Activated naive CD4-positive, alpha-beta T cell treated with anti-CD3 and anti-CD28 coated beads, Interleukin-2, amount 50 U/mL, for 16 hours (primary cell): ENCODE measurements at regions not wholly inside any gene's neighbourhood (a gene's known extent, or its start where the extent isn't known, plus 50 kb on each side); places are given as distances from the start of the nearest gene placed in this dataset.
"Not testable (repeated sequence)": the region's sequence is repeated elsewhere in the genome, so short reads cannot be mapped to it uniquely, and the experiment has no call there.

Experiments used
- DNase-seq: peaks from one replicate; pipeline ENCODE4 v3.0.0-alpha.2; 2020

GRCh38 chr2:160816916-160817499, 323.4 kb upstream of the RBMS1 start:
- no peak for DNase-seq

- DNase-seq, result no peak
Observed at GRCh38 chr2:160820691-160821090, 327.1 kb upstream of the RBMS1 start.

GRCh38 chr2:160822006-160822405, 328.4 kb upstream of the RBMS1 start:
- no peak for DNase-seq

GRCh38 chr2:160825433-160825832, 331.8 kb upstream of the RBMS1 start:
- no peak for DNase-seq

DNA sequence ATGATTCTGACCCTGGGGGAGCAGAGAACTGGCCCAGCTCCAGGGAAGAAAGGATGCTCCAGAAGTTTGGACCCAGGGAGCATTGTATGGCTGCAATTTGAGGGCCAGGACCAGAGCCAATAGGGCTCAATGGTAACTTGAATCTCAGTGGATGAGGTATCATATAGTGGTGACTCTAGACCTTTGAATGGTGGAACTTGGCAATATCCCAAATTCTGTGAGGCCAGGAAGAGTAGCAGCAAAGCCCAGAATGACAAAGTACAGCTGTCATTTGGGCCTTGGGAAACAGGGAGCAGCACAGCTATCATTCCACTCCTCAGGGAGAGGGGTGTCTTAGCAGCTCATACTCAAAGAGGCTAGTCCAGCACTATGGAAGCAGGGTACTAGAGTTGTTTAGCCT, 332.9 kb upstream of the RBMS1 start:
- no peak for DNase-seq

DNA sequence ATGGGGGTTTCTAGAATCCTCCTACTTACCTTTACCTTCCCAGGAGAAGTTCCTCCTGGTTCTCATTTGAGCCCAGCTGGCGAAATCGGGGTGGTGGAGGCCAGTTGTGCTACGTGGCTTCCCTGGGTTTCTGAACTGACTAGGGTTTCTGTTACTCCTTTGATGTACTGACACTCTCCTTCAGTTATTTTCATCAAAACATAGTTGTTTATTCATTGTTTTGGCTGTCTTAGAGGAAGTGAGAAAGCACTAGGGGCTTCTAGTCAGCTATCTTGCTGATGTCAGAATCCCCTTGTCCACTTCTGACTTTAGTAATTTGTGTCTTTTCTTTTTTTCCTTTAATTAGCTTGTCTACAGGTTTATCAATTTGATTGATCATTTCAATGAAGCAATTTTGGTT, 332.2 kb upstream of the TANK start:
- DNase-seq, result no peak

DNA sequence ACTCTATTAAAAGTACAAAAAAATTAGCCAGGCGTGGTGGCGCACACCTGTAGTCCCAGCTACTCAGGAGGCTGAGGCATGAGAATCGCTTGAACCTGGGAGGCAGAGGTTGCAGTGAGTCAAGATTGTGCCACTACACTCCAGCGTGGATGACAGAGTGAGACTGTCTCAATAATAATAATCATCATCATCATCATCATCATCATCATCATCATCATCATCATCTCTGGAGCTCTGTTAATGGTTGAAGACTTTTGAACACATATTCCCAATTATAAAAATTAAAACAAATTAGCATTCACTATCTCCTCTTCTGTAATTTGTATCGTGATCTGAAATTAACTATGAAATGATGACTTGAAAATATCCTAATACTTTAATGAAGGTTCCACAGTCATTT, 327.8 kb upstream of the TANK start:
- DNase-seq, result not testable (repeated sequence)

GRCh38 chr2:160835166-160835565, 325.1 kb upstream of the TANK start:
- DNase-seq, result no peak

- no peak for DNase-seq
Observed at GRCh38 chr2:160836755-160837154, 323.5 kb upstream of the TANK start.

- no peak for DNase-seq
Observed at GRCh38 chr2:160837416-160837815, 322.8 kb upstream of the TANK start.

GRCh38 chr2:160838147-160838546, 322.1 kb upstream of the TANK start:
- DNase-seq, result no peak

GRCh38 chr2:160838691-160839090, 321.5 kb upstream of the TANK start:
- no peak for DNase-seq

- DNase-seq, result no peak
Observed at GRCh38 chr2:160842286-160842685, 317.9 kb upstream of the TANK start.

- no peak for DNase-seq
Observed at GRCh38 chr2:160859096-160859495, 301.1 kb upstream of the TANK start.

DNA sequence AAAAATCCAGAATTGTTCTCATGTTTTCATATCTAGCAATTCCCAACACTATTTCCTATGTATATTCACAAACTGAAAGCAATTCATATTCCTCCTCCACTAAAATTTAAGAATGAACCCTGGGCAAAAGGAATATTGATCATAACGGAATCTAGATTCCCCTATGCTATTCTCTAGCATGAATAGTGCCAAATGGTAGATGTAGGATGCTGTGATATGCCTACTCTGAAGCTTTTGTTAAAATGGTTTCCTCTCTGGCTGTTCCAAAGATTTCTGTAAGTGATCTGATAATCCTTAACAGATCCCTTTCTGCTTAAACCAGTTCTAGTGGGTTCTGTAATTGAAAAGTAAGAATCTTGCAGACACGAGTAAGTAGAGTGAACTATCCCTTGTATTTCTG, 298.0 kb upstream of the TANK start:
- DNase-seq, result no peak

DNA sequence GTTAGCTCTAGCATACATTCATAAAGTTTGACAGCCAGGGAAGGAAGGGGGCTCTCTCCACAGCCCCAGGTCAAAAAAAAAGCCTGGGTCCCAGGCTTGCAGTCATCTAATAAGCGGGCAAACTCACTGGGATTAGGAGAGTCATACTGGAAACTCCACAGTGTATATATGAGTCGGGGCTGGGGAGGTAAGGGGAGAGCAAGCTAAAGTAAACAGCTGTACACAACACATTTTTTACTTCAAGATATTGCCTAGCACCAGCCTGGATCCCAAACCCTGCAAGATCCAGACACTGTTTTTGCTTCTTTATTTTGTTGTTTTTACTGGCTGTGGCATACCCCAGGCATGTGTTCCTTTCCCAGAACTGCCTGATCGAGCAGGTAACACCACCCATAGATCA, 291.3 kb upstream of the TANK start:
- DNase-seq, result no peak

DNA sequence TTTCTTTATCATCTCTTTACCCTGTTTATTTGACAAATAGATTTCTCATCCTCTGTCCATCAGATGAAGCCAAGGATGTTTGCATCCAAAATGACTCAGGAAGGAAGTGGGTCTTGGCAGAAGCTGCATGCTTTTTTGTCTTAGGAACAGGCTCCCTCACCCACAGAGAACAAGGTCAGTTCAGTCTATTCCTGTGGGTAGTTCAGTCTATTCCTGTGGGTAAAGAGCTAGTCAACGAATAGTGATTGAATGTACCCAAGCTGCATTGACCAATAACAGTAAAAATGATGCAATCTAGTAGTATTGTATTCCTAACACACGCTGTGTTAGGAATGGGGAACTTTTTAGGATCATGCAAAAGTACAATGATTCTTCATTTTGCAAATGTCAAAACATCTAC, 290.8 kb upstream of the TANK start:
- DNase-seq, result no peak

- no peak for DNase-seq
Observed at GRCh38 chr2:160870729-160871465, 289.3 kb upstream of the TANK start.

DNA sequence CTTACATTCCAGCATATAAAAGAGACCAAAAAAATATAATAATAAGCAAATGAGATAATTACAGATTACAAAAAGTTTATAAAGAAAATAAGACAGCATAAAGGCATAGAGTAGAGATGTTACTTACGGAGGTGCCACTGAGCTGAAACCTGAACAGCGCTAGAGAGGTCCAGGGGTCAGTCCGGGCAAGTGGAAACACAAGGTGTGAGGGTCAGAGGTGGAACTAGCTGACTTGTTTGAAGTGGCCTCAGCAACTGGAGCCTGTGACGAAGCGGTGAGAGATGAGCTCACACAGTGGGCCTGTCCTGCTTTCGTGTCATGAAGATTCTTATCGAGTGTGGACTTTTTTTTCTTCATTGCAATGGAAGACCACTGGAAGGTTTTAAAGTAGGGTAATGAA, 288.3 kb upstream of the TANK start:
- no peak for DNase-seq

GRCh38 chr2:160876029-160876428, 284.2 kb upstream of the TANK start:
- no peak for DNase-seq

DNA sequence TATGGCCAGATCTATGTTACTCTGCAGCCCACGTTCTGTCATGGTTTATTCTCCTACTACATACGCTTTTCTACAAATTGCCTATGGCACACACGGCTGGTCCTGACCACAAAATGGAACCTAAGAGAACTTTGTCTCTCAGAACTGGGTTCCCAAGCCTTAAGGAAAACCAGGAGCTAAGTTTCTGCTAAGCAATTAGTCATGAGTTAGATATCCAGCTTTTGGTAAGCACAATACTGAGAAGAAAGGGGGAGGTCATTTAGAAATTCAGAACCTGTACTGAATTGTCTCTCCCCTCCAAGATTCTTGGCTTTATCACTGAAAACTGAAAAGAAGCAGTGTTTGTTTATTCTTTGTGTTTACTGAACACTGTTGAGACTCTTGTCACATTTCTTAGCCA, 283.5 kb upstream of the TANK start:
- DNase-seq, result no peak

GRCh38 chr2:160878618-160879017, 281.6 kb upstream of the TANK start:
- no peak for DNase-seq

DNA sequence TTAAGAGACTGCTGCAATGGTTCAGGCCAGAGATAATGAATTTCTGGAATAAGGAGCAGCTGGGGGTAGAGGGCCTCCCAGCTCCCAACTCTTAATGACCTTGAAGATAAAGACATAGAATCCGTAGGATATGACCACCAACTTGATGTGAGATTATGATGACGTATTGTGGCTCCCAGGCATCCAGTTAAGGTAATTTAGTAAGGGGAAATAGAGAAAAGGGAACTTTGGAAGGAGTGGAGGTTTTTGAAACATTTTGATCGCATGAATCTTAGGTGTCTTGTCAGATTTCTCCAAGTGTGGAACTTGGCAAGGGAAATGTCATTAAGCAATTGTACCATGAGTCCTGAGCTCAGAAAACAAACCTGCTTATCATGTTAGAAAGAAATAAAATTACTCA, 277.3 kb upstream of the TANK start:
- no peak for DNase-seq

- no peak for DNase-seq
Observed at GRCh38 chr2:160884056-160884455, 276.2 kb upstream of the TANK start.
